Stimulated activated CD8-positive, alpha-beta memory T cell treated with anti-CD3 and anti-CD28 coated beads, Interleukin-15, amount 100 ng/mL, for 48 hours (primary cell): ENCODE measurements at regions not wholly inside any gene's neighbourhood (a gene's known extent, or its start where the extent isn't known, plus 50 kb on each side); places are given as distances from the start of the nearest gene placed in this dataset.

Experiments used
- DNase-seq, 2 donors: peaks; one replicate each; pipeline ENCODE4 v3.0.0-alpha.2; 2020; ENCODE audit warnings: low read depth in 2 of 2

GRCh38 chr1:30253807-30254440, 469.5 kb downstream of the MATN1 start:
- DNase-seq, result no peak

DNA sequence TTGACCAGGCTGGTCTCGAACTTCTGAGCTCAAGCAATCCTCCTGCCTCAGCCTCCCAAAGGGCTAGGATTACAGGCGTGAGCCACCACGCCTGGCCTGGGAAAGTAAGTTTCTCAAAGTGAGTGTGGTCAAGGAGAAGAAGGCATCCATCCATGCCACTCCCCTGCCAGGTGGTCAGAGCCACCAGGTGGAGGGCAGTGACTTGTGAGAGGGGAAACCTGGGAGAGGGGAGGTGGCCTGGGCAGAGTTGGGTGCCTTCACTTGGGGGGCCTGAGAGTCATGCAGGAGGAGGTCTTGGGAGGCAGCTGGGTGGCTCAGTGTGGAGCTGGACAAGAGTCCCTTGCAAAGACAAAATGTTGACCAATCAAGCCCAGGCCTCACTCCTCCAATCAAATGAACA, 470.0 kb downstream of the MATN1 start:
- DNase-seq, result no peak

DNA sequence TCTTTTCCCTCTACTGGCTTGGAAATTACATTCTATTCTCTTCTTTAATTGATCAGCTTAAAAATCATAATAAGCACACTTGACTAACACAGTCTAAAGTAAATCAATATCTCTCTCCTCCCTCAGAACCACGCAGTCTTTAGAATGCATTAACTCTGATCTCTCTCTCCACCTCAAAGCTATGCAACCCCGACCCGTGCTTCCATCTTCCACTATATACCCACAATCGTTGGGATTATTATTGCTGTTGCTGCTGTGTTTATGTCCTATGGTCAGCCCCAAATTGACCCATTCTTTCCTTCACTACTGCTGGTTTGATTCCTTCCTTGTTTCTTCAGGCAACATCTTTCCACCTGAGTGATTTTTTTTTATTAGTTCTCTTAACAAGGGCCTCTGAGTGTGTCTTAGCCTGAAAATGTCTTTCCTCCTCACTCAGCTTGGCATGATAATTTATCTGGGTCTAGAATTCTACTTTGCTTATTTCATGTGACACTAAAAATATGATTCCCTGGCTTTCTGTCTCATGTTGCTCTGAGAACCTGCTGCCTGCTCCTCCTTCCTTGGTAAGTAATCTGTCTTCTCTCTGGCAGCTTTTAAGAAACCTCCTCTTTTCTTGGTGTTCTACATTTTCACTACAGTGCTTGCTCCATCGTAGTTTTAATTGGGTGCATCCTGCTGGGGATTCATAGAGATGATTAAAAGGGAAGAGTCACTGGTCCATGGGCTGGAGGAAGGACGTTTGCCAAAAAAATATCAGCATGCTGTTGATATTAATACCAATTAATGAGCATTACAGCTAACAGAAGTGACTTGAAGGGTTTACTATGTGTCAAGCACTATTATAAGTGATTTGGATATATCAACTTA, 472.2 kb downstream of the MATN1 start:
- DNase-seq, result no peak

DNA sequence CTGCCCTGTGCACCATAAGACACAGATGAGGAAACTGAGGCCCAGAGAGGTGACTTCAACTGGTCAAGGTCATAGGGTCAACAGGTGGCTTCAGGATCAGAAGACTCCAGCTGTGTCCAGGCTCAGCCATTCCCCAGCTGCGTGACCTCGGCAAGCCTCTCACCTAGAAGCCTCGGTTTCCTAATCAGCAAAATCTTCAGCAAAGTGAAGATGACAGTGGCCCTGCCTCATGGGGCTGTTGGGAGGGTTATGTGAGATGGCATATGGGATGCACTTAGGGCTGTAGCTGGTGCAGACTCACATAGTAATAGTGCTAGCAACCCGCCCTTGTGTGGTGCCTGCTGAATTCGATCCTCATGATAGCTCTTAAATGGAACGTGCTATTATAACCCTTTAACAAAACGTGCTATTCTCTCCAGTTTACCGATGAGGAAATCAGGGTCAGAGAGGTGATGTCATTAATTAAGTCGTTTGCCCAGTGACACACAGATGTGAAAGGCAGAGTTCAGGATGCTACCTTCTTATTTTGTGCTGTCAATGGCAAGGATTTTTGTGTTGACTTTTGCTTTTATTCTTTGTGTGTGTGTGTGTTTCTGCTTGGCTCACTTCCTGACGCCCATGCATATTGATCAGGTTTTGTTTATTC, 472.9 kb downstream of the MATN1 start:
- no peak for DNase-seq

- DNase-seq, result no peak
Observed at GRCh38 chr1:30249446-30250337, 473.7 kb downstream of the MATN1 start.

DNA sequence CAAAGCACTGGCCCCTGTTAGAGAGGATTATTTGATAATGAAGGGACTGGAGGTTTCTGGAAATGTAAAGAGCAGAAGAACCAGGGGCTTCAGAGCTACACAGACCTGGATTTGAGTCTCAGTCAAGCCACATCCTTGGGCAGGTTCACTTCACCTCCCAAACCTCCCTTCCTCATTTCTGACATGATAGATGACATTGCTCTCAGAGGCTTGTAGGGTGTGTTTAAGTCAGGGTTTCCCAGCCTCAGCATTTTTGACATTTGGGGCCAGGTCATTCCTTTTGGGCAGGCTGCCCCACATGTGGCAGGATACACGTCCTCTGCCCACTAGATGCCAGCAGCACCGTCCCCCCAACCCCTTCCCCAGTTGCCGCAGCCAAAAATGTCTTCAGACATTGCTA, 474.6 kb downstream of the MATN1 start:
- no peak for DNase-seq

DNA sequence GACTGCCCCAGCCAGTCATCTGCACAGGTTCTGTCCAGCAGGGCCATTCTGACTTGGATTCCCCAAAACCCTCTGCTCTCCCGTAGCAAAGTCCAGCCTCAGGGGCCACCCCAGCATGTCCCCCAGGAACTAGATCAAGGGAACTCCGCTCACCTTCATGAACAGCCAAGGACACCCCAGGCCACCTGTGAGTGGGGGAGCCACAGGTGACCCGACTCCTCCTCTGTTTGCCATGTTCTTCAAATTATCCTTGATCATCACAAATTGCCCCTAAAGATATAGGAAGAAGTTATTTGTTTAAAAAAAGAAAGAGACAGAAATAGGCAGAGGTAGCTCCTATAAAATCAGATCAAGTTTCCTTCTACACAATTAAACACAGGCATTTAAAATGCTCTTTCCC, 475.0 kb downstream of the MATN1 start:
- DNase-seq, result no peak

DNA sequence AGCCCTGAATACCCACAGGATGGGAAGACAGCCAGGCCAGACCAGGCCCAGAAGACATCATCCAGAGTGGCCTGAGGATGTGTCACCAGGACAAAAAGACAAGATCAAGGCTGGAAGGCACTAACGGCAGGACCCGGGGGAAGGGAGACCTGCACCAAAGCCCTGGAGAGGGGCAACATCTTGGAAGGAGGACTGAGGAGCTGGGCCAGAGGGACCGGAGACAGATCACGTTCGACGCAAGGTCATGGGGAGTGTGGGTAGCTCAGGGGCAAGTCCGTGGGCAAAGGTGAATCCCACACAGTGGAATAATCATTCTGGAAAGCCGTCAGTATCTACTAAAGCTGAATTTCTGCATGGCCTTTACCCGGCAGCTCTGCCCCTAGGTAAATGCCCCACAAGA, 478.6 kb downstream of the MATN1 start:
- DNase-seq, result no peak

DNA sequence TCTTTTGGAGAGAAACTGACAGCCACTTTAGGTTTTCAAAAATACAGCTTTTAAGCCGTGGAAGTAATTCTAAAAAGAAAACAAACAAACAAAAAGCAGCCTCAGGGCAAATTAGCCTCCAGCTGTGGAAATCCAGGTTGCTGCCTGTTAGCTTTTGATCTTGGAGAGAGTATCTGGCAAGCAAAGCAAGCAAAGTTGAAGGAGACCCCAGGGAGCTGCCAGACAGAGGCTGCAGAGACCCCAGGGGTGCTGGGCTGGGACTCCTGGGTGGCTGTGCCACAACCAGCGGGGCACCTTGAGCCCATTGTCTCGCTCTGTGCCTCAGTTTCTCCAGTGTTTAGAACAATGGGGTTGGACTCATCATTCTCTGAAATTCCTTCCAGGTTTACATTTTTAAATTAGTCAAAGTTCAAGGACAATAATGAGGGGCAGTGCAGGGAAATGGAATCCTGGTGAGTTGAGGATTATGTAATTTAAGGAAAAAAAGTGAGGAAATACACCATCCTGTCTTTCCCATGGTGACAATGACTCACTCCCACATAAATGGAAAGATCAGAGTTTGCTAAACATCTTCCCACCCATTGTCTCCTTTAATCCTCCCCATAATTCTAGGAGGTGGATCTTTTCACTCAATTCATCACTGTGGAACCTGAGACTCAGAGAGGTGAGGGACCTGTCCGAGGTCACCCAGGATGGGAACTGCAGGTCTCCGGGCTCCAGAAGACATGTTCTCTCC, 480.5 kb downstream of the MATN1 start:
- no peak for DNase-seq

GRCh38 chr1:30242168-30242567, 481.2 kb downstream of the MATN1 start:
- no peak for DNase-seq

GRCh38 chr1:30241681-30242080, 481.7 kb downstream of the MATN1 start:
- no peak for DNase-seq

DNA sequence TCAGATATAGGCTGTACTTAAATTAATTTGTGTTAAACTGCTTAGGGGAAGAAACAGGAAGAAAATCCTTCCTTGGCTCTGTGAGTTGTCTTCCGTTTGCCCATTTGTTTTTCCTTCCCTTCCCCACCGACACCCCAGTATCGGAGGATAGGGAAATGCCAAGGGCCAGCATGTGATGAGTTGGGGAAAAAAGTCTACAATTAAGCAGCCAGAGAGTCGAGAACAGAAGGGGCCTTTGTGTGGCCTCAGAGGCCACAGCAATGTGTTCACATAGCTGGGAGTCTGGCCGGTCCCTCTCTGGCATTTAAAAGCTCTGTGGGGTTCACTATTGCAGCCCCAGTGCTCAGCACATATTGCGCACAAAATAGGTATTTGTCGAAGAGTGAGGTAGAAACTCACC, 489.3 kb downstream of the MATN1 start:
- no peak for DNase-seq

- no peak for DNase-seq
Observed at GRCh38 chr1:30232288-30232899, 491.0 kb downstream of the MATN1 start.

- DNase-seq, result no peak
Observed at GRCh38 chr1:30229960-30230359, 493.4 kb downstream of the MATN1 start.

- no peak for DNase-seq
Observed at GRCh38 chr1:30229557-30229956, 493.8 kb downstream of the MATN1 start.

DNA sequence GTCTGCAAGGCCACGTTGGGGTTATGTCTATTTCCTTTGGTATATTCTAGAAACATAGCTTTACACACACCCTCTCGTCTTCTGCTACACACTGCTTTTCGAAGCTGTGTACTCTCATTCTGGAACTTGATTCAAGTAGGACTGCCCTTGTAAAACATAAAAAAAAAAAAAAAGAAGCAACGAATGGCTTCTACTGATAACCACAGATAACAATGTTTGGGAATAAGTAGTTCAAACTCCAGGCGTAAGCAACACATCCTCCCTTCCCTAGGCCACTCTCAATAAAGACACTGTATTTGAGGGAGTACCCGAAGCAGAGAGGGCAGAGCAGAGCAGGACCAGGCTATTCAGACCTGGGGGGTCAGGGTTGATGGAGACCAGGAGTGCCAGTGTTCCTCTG, 496.7 kb downstream of the MATN1 start:
- DNase-seq, result no peak

DNA sequence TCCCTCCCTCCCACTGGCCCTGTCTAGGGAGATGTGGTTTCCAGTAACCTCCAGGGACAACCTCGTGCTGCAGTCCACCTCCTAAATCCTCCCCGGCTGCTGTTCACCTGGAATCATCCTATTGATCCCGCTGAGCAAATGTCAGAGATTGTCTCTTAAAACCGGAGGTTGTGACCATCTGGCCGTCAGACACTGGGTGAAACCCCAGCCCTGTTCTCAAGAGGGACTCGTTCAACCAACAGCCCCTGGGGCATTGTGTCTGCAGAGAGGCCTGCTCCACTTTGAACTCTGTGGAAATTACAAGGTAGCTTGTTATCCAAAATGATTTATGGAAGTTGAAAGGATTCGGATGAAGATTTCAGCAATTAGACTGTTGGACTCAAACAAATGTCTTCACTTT, 498.0 kb downstream of the MATN1 start:
- DNase-seq, result no peak

GRCh38 chr1:30219675-30220074, 503.7 kb downstream of the MATN1 start:
- DNase-seq, result no peak

- DNase-seq, result no peak
Observed at GRCh38 chr1:30218438-30218837, 504.9 kb downstream of the MATN1 start.

- DNase-seq, result no peak
Observed at GRCh38 chr1:30216602-30217001, 506.8 kb downstream of the MATN1 start.

GRCh38 chr1:30213936-30214335, 509.4 kb downstream of the MATN1 start:
- DNase-seq, result no peak
